HG02588 (cell line): ENCODE measurements at regions not wholly inside any gene's neighbourhood (a gene's known extent, or its start where the extent isn't known, plus 50 kb on each side); places are given as distances from the start of the nearest gene placed in this dataset.
A peak's percentile ranks its signal among the peaks of the same experiment; 100 is the strongest.

Experiments
- ATAC-seq: cut with Tn5 transposase; IDR thresholded peaks from one replicate; pipeline ENCODE4 v1.9.1; 2021; ENCODE audit warnings: mild to moderate bottlenecking, moderate library complexity; ENCODE audit not compliant: unreplicated experiment

DNA sequence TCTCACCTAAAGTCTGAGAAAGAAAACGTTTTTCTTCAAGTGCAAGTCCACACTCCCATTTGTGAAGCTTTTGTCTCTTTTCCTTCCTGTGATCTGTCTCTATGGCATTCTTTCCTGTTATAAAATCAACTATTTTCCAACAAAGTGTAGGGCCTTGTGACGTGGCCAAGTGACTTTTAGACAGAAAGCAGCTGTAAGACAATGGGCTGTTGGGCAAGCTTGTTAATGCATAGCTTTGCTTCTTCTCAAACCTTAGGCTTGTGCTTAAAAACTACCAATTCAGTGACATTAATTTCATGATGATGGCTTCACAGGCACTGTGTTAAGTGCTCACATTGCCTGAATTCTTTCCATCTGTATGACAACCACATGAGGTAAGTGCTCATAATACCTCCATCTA, 83.5 kb downstream of the VCY1B start:
- ATAC-seq, result no peak

DNA sequence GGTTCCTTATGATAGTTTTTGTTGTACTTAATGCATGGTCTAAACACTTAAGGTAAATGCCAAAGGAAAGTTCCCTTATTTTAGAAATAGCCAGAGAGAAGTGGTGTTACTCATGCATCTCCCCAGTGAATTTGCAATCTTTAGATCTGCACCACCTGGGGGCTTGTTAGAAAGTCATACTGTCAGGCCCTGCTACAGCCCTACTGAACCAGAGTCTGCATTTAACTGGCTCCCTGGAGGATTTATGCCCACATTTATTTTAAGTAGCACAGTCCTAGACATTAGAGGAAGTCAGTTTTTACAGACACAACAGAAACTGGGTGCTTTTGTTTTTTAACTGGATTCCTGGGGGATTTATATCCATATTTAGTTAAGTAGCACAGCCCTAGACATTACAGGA, 89.6 kb downstream of the VCY1B start:
- no peak for ATAC-seq

DNA sequence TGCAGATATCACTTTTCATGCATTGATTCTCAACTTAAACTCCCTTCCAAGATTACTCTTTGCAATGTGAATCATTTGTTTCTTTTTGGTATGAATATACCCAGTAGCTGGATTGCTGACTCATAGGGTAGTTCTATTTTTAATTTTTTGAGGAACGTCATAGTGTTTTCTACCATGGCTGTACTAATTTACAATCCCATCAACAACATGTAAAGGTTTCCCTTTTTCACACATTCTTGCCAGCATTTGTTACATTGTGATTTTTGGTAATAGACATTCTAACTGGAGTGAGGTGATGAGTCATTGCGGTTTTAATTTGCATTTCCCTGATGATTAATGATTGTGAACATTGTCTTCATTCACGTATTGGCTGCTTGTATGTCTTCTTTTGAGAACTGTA, 126.7 kb downstream of the VCY1B start:
- no peak for ATAC-seq

DNA sequence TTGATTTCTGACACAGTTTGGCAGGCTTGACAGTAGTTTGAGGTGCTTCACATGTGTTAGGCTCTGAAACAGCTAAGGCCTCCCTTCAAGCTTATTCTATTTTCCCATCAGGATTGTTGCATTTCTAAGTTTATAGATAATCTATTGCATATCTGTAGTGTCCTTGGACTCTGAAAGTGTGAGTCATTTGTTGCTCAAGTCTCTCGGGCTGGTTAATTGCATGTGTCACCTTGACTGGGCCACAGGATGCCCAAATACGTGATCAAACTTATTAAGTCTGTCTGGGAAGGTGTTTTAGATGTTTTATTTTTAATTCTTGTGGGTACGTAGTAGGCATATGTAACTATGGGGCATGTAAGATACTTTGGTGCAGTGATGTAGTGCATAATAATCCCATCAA, 166.0 kb downstream of the VCY1B start:
- ATAC-seq, result peak; percentile 45

DNA sequence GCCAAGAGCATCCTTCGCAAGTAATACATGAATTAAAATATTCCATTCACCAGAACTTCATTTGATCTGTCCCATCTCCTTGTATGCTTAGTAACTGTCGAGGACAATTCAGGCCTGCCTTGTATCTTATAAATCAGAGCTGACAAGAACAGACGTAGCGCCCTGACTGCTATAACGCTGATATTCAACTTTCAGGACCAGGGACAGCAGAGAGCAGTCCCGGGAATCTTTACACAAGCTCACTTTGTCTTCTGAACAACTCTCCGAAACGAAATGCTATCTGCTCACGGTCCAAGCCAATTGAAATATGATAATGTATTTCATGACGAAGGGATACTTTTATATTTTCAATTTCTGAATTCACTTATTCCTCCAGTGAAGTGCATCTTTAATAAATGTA, 175.7 kb downstream of the VCY1B start:
- no peak for ATAC-seq

DNA sequence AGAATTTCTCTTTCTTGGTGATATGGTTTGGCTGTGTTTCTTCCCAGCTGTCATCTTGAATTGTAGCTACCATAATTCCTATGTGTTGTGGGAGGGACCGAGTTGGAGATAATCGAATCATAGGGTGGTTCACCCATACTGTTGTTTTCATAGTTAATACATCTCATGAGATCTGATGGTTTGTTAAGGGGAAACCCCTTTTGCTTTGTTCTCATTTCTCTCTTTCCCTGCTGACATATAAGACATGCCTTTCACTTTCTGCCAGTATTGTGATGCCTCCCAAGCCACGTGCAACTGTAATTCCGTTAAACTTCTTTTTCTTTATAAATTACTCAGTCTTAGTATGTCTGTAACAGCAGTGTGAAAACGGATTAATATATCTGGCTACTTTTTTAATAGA, 179.0 kb downstream of the VCY1B start:
- no peak for ATAC-seq

DNA sequence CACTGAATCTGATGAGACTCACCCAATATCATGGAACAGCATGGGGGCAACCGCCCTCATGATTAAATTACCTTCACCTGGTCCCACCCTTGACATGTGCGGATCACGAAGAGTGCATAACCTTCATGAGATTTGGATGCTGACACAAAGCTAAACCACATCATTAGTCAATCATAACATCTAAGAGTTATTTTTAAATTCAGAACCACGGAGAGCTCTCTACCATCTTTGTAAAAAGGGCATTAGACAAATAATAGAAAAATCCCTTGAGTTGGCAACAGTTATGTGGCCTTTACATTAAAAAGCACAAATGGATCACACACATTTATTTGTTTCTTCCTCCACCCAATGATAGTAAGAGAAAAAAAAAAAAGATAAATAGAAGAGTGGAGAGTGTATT, 182.2 kb downstream of the VCY1B start:
- ATAC-seq, result no peak

DNA sequence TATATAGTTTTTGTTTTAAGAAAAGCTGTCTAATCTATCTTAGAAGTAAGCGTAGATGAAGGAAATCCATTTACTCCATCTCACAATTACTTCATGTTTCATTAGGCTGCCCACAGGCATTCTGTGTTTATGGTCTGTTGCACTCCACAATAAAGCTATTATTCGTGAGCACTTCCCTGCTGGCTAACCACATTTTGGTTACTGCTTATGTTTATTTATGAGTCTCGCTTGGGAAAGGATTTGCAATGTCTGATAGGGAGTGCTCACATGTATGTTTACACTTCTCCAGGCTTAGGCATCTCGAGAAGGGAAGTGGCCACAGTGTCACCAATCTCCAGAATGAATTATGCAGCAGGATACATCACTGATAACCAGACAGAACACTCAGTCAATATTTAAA, 190.9 kb downstream of the VCY1B start:
- ATAC-seq, result no peak

DNA sequence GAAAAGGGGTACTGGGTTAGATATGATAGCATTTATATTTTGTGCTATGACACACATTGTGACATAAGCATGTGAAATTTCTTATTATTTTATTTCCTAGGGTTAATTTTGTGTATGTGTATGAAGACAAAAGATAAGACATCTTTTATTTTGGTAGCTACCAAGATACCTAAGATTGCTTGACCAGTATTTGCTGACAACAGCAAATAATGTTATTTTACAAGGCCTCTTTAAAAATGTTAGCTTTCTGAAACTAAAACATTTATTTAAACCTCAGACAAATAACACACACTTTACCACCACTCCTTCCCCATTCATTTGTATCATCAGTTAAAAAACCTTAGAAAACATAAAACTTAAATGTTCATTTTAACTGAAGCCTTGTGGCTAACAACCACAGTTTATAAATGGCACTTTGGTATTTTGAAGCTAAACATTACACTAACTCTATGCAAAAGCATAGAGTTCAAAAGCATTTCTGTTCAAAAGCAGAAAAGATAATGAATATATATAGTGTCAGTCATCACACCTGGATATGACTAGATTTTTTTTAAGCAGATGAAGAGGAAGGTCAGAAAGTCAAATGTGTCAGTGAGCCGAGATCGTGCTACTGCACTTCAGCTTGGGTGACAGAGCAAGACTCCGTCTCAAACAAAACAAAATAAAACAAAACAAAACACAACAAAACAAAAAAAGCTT, 193.0 kb downstream of the VCY1B start:
- no peak for ATAC-seq

DNA sequence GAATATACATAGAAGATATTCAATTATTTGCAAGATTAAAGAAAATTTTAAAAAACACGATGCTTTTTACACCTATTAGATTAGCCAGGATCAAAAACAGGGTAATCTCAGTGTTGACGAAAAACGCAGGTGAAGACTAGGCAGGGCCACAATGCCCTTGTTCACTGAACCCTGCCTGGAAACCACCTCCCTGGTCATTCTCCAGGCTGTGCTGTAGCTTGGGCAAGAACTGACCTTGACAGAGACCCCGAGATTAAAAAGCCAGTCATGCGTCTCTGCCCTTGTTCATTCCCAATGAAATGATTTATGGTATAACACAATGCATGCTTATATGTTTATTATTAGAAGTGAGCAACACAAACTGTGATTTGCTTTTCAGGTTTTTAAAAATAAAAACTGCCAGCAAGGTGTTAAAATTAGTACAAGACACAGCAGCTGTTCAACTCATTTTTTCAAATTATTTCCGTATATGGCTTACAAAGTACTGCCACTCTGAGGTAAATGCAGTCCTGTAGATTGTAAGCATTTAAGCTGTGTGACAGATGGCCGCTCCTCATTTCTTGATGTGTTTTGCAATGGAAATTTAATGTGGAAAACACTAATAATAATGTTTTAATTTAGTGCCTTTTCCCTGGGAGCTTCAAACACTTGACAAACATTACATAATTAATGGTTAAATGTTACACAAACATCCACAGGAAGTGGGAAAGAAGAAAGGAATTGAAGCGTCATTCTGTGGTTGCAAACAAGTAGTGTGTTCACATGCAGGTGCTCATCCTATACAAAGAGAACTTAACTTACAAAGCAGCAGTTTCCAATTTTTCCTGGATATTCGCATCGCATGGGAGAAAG, 200.2 kb downstream of the VCY1B start:
- ATAC-seq, result no peak

DNA sequence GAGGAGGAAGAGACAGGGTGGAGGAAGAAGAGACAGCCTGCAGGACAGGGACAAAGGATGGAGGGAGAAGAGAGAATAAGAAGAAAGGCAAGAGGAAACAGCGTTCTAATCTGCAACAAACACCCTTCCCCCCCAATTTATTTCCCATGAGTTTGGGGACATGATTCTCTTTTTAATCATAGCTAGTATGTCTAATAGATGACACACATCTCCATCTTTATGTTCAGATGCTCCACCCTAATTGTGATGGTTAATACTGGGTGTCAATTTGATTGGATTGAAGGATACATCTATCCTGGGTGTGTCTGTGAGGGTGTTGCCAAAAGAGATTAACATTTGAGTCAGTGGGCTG, 200.8 kb downstream of the VCY1B start:
- no peak for ATAC-seq

DNA sequence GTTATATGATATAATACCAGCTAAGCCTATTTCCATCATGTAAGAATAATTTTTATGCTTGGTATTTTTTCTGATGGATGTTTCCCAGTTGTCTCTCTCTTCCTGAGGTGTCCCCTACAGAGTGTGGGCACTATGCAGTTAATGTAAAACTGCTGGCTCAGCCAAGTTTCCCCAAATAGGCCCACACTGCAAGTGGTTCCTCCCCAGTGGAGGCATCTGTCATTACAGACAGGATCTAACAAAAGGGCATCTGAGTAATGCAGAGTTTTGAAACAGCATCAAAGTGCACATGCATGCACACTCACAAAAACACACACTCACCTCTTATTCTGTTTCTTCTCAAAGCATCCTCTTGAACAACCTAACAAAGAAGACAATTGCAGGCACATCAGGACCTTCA, 221.0 kb downstream of the VCY1B start:
- ATAC-seq, result no peak

DNA sequence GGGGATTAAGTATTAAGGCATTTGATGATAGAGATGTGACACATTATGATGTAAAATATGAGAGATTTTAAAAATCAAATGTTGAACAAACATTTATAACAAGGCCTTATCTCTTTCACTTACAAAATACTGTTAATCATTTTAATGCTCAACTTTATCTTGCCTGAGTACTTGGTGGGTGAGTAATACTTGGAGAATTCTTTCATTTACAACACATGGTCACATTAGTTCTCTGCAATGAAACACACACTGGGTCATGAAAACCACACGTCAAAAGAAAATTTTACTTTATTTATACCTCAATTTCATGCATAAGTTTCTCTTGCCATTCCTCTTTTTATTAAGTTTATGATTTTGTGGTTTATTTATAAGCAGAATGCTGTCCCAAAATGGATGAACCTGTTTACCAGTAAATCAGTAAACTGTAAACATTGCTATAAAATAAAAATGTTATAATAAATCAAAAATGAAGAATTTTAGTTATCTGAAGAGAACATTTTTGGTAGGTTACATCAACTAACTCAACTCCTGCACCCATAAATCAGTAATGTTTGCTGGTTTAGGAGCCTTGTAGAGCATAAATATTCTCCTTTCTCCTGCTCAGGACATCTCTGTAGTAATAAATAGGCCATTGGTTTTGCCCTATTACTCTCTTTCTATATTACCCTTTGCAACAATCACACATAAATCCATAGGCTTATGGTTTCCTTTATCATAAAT, 233.5 kb upstream of the NLGN4Y start:
- ATAC-seq, result no peak

DNA sequence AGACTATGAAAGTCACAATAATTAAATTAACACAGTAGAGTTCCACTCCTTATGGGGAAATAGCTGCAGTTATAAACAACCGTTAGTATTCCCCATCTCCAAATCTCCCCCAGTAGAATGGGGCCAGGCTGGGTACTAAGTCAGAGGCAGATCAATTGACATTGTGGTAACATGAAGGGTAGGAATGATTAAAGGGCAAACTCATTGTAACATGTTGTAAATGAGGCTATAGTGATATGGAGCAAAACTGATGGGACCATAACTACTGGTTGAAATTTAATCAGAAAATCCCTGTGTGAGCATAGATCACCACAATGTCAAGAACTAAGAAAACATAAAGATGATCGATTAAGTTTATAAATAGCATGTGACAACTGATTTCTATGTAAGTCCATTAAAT, 231.9 kb upstream of the NLGN4Y start:
- ATAC-seq, result no peak

DNA sequence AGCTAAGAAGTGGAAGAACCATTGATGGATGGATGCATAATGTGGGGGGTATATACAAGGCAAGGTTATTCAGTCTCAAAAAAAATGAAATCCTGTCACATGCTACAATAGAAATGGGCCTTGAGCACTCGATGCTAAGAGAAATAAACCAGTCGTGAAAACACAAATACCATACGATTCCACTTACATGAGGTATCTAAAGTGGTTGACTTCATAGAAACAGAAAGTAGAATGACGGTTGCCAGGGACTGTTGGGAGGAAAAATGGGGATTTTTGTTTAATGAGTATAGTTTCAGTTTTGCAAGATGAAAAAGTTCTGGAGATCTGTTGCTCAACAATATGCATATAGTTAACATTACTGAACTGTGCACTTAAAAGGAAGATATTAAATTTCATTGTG, 223.6 kb upstream of the NLGN4Y start:
- ATAC-seq, result no peak

DNA sequence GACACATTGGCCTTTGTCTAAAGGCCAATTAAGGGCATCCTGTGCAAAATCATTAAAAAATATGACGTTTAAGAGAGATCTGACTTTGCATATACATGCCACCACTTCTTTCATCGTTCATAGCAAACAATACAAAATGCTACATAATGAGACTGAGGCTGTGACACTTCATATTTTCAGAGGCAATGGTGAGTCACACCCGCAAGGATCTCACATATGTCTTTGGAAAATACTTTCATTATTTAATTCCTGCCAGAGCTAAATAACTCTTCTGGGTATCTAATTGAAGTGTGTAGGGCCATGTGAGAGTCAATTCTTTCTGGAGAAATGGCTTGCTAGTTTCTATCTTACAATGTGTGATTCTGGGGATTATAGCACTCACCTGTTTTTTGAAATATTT, 222.8 kb upstream of the NLGN4Y start:
- no peak for ATAC-seq

DNA sequence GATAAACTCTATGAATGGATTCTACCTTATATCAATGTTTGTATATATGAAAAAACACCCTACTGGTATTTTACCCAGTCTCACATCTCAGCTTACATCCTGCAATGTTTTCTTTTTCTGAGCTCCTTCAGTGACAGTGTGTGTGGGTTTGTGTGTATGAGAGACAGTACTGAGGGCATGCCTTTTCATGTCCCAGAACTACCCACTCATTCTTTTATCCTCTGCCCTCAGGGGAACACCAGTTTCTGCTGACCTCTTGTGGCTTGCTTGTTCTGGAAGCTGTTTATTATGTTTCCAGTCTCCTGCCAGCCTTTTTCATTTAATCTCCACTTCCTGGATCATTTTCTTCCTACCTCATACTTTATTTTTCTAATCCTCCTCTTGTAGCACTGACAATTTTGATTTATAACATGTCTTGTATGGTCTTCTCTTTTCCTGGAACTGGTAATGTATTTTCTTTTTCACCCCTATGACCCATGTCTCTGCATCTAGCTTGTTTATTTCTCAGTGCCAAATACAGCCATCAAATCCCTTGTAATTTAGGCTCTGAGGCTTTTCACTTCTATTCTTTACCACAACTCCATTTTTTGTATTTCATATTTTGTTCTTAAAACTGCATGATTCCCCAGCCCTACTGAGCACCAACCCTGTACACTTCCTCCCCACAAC, 195.5 kb upstream of the NLGN4Y start:
- peak; percentile 98 for ATAC-seq

DNA sequence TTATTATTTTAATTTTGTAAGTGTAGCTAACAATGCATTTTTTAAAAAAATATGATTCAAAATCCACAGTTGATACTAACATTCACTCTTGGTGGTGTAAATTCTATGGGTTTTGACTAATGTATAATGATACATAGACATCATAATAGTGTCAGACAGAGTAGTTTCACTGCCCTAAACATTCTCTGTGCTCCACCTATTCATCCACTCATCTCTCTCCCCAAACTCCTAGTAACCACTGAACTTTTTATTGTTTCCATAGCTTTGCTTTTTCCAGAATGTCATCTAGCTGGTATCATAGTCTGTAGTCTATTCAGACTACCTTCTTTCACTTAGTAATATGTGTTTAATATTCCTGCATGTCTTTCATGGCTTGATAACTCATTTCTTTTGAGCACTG, 194.0 kb upstream of the NLGN4Y start:
- no peak for ATAC-seq

DNA sequence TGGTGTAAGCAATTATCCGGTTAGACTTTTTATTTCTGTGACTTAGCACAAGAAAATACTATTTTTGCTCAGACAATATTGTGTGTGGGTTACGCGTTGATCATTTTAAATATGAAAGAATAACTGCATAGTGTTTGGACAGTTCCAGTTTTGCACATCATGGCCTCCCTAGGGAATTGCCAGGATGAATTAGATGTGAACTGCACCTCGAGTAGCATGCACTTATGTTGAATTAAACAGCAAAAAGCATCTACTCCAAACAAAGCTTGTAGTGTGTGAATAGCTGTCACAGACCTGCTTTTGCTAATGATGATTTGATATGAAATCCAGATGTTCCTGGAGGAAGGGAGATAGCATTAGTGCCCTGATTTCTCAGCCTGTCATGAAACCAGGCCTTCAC, 184.8 kb upstream of the NLGN4Y start:
- ATAC-seq, result no peak

DNA sequence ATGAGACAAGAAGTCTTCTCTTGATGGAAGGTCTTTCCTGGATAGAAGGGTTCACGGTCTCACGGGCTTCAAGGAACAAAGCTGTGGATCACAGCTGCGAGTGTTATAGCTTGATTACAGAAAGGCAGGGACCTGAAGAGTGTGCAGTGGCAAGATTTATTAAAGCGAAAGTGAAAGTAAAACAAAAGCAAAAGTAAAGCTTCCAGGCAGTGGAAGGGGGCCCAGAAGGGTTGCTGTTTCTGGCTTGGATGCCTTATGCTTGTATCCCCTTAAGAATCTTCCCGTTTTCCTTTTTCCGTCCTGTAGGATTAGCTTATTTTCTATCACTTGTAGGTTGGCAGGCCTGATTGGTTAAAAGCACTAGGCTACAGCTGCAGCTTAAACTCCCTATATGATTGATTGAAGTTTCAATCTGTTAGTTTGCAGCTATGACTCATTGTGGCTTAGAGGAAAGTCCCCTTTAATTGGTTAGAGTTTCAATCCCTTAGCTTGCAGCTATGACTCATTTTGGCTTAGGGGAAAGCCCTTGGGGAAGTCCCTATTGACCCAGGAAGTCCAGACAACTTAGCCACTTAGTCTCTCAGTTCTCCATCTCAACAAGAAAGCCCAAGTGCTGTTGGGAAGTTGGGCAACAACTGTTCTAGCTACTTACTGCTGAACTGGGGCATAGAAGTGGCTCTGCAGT, 183.7 kb upstream of the NLGN4Y start:
- peak; percentile 60 for ATAC-seq
